ENCODE measurements at regions not wholly inside any gene's neighbourhood (a gene's known extent, or its start where the extent isn't known, plus 50 kb on each side); places are given as distances from the start of the nearest gene placed in this dataset.
A peak's percentile ranks its signal among the peaks of the same experiment; 100 is the strongest.
"Not testable (repeated sequence)": the region's sequence is repeated elsewhere in the genome, so short reads cannot be mapped to it uniquely, and the experiment has no call there.

GRCh38 chr5:96114736-96115135 lies 153.1 kb upstream of the ELL2 start:
- no peak for TF ChIP-seq CTCF (conservative IDR thresholded peaks at IDR 0.05)

GRCh38 chr5:96113170-96113939 lies 151.7 kb upstream of the ELL2 start:
- TF ChIP-seq CTCF (conservative IDR thresholded peaks at IDR 0.05), result no peak
- peak overlapping the region; percentile 53 for H3K27ac ChIP-seq

More at GRCh38 chr5:96114736-96115135, 153.1 kb upstream of the ELL2 start:
- H3K27ac ChIP-seq, result peak overlapping the region; percentile 53

GRCh38 chr5:96112703-96113102 lies 151.1 kb upstream of the ELL2 start:
- peak overlapping the region; percentile 53 for H3K27ac ChIP-seq
- TF ChIP-seq CTCF (conservative IDR thresholded peaks at IDR 0.05), result no peak

GRCh38 chr5:96112123-96112670 lies 150.5 kb upstream of the ELL2 start:
- peak; percentile 39; the same call in 1 of the 2 replicates for TF ChIP-seq CTCF (conservative IDR thresholded peaks at IDR 0.05)
- peak overlapping the region; percentile 53; the same call in 1 of the 2 replicates for H3K27ac ChIP-seq

- TF ChIP-seq CTCF (conservative IDR thresholded peaks at IDR 0.05), result no peak
- H3K27ac ChIP-seq, result no peak overlapping the region
These were observed 149.6 kb upstream of the ELL2 start for GRCh38 chr5:96111080-96111756.

GRCh38 chr5:96110300-96110699 lies 148.6 kb upstream of the ELL2 start:
- TF ChIP-seq CTCF (conservative IDR thresholded peaks at IDR 0.05), result no peak
- H3K27ac ChIP-seq, result no peak overlapping the region

GRCh38 chr5:96108629-96109028 lies 147.0 kb upstream of the ELL2 start:
- not testable (repeated sequence) for H3K27ac ChIP-seq

GRCh38 chr5:96103829-96104228 lies 142.2 kb upstream of the ELL2 start:
- H3K27ac ChIP-seq, result not testable (repeated sequence)

Data from VCaP (cell line).